ENCODE measurements at regions not wholly inside any gene's neighbourhood (a gene's known extent, or its start where the extent isn't known, plus 50 kb on each side); places are given as distances from the start of the nearest gene placed in this dataset.

DNA sequence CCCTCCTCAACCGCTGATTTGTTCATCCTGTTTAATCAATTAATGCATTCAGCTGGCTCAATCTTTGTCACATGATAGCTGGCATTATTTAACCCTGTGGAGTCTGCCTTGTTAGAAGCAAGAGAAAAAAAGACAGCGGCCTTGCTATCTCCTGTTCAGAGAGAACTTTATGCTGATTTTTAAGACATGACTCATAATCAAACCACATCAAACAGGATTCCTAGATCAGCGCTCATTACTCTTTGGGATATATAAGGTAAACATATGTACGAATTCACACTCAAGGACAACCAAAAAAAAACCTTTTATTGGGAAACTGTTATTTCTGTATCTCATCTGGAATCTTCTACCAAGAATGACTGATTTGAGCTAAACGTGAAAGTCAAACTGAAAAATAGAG, 195.1 kb downstream of the C1D start:
- TF ChIP-seq POLR2A (IDR thresholded peaks at IDR 0.05): no peak
- TF ChIP-seq, protein P1, sequence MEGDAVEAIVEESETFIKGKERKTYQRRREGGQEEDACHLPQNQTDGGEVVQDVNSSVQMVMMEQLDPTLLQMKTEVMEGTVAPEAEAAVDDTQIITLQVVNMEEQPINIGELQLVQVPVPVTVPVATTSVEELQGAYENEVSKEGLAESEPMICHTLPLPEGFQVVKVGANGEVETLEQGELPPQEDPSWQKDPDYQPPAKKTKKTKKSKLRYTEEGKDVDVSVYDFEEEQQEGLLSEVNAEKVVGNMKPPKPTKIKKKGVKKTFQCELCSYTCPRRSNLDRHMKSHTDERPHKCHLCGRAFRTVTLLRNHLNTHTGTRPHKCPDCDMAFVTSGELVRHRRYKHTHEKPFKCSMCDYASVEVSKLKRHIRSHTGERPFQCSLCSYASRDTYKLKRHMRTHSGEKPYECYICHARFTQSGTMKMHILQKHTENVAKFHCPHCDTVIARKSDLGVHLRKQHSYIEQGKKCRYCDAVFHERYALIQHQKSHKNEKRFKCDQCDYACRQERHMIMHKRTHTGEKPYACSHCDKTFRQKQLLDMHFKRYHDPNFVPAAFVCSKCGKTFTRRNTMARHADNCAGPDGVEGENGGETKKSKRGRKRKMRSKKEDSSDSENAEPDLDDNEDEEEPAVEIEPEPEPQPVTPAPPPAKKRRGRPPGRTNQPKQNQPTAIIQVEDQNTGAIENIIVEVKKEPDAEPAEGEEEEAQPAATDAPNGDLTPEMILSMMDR (IDR thresholded peaks at IDR 0.05): no peak
- 42 to 50% methylated on average over 5 of the region's 5 CpGs for WGBS, 2 donors
- Histone ChIP-seq H3K4me3 (no peak overlapping the region), H3K27me3 (no peaks in the 10 kb centered on the region), H3K4me1 (no peaks in the 10 kb centered on the region), H3K27ac (no peak overlapping the region), H3K9me3 (no peaks in the 10 kb centered on the region), H3K36me3 (replicated peaks in 1 of 2; ENCODE audit: insufficient read depth in 1 of 2, low read depth in 2 of 2) (no peaks in the 10 kb centered on the region)
- no peak for DNase-seq
- intact Hi-C loops (cut with DNase I): no loop called here
- no peak for ATAC-seq

DNA sequence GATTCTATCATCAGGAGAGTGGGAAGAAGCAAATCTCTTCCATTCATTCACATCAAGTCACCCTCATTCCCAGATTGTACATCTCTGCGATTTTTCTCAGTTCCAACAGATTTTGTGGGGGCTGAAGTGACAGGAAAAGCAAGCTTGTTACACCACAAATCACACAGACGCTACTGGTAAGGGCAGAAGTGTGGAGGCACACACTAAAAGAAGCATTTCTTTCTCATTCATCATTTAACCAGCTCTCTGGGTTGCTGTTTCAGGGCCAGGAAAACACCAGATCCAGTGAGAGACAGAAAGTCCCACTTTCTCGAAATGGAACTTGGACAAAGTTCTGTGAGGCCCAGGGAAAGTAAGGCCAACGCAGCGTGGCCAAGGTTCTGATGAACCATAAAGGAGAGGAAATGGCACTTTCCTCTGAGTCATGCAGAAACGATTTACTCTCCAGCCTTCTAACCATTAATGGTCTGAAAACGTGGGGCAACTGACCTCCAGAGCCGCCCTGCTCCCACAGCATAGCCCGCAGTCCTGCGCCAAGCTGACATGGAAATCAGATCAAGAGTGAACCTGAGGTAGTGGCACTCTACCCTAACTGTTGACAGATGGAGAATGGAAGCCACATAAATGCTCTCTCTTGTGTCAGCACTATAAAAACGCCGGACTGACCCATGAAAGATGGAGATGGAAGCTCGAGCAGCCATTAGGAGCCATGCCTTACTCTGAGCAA, 191.0 kb downstream of the C1D start:
- ATAC-seq: no peak
- TF ChIP-seq POLR2A (IDR thresholded peaks at IDR 0.05): no peak
- TF ChIP-seq, protein P1 (IDR thresholded peaks at IDR 0.05): no peak

DNA sequence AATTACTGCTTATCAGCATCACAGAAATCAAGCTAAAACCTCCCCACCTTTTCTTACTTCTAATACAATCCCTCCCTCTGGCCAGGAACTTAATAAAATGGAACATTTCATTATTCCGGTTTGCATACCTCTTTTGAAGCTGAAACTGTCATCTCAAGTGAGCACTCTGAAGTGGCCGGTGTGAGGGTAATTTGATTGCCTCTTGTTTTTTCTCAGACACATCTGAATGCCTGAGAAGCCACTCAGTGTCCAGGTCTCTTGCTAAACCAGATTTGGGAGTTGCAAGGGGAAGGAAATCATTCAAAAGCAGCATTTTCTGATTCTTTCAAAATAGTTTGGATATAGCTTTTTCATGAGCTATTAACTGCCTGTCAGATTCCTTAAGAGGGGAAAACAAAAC, 190.3 kb downstream of the C1D start:
- intact Hi-C loops (cut with DNase I): no loop called here
- ATAC-seq (no peak), DNase-seq (no peak)
- whole genome bisulfite sequencing, 2 donors: 82 to 87% methylated on average over 2 of the region's 2 CpGs
- no peaks in the 10 kb centered on the region for H3K9me3 ChIP-seq
- TF ChIP-seq POLR2A (IDR thresholded peaks at IDR 0.05): no peak
- TF ChIP-seq, protein P1 (IDR thresholded peaks at IDR 0.05): no peak
- no peaks in the 10 kb centered on the region for H3K36me3 ChIP-seq (replicated peaks in 1 of 2; ENCODE audit: insufficient read depth in 1 of 2, low read depth in 2 of 2)
- no peaks in the 10 kb centered on the region for H3K4me1 ChIP-seq
- H3K4me3 ChIP-seq: no peak overlapping the region
- no peaks in the 10 kb centered on the region for H3K27me3 ChIP-seq
- no peak overlapping the region for H3K27ac ChIP-seq

More for the DNA sequence above, 191.0 kb downstream of the C1D start:
- Histone ChIP-seq H3K36me3 (replicated peaks in 1 of 2; ENCODE audit: insufficient read depth in 1 of 2, low read depth in 2 of 2) (no peaks in the 10 kb centered on the region), H3K4me3 (no peak overlapping the region), H3K9me3 (no peaks in the 10 kb centered on the region), H3K4me1 (no peaks in the 10 kb centered on the region), H3K27ac (no peak overlapping the region), H3K27me3 (no peaks in the 10 kb centered on the region)
- intact Hi-C loops (cut with DNase I): no loop called here
- 62 to 77% methylated on average over 13 of the region's 13 CpGs for whole genome bisulfite sequencing, 2 donors
- DNase-seq: no peak

DNA sequence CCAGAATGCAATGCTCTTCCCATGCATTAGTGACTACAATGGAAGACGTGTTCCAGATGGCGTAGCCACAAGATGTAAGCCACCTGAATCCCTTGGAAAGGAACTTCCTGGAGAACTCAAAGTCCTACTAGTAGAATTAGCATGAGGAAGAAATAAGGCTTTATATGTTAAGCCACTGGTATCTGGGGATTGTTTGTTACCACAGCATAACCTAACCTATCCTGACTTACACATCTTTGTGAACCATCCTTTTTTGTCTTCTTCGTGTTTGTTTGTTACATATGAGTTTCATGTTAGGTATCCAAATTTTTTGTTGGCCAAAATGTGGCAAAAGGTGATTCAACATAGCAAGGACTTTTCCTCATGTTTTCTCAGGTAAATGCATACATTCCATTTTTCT, 188.9 kb downstream of the C1D start:
- no peak for ATAC-seq

More for the DNA sequence above, 188.9 kb downstream of the C1D start:
- no peaks in the 10 kb centered on the region for H3K27me3 ChIP-seq
- H3K4me1 ChIP-seq: no peaks in the 10 kb centered on the region
- H3K36me3 ChIP-seq (replicated peaks in 1 of 2; ENCODE audit: insufficient read depth in 1 of 2, low read depth in 2 of 2): no peaks in the 10 kb centered on the region
- H3K4me3 ChIP-seq: no peak overlapping the region
- TF ChIP-seq, protein P1 (IDR thresholded peaks at IDR 0.05): no peak
- TF ChIP-seq POLR2A (IDR thresholded peaks at IDR 0.05): no peak
- no peaks in the 10 kb centered on the region for H3K9me3 ChIP-seq
- intact Hi-C loops (cut with DNase I): no loop called here
- no peak for DNase-seq
- WGBS, 2 donors: 82 to 90% methylated on average over 3 of the region's 3 CpGs
- no peak overlapping the region for H3K27ac ChIP-seq

All from body of pancreas (tissue), 4 donors.